ENCODE measurements at regions not wholly inside any gene's neighbourhood (a gene's known extent, or its start where the extent isn't known, plus 50 kb on each side); places are given as distances from the start of the nearest gene placed in this dataset.
A peak's percentile ranks its signal among the peaks of the same experiment; 100 is the strongest.

DNA sequence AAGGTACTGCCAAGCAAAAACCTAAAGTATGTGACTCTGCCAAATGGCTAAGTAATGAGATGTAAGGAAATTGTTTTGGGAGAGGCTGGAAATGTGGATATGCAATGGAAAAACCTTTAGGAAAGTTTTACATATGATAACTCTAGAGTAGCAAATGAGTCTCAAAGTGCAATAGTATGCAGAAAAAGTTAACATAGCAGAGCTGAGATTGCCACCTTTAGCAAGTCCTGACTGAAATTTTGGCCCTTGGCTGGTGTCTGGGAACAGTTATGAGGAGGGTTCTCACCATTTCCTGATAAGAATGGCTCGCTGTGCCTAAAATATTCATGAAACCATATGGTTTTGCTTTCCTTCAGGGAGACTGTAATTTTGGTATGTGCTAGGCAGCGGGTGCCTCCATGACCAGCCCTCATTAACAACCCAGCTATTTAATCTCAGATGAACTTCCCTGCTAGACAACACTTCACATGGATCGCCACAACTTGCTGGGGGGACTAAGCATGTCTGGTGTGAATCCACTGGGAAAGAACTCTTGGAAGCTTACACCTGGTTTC is 72.3 kb upstream of the ERBB4 start:
- DNase-seq (ENCODE audit: low spot score): no peak

DNA sequence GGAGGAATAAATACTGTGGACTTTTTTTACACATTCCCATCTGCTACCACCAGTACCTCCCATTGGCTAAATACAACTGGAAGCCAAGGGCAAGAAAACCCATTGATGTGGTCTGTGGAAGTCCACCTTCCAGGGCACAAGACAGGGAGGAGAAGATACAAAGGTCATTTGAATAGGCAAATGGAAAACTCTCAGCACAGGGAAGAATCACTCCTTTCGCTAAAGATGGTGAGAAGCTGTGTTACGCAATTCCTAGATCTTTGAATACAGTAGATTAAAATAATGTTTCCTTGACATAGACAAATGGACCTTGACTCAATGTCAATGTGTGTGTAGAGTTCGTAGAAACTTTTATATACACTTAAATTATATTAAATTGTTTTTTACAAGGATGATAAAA is 70.9 kb upstream of the ERBB4 start:
- DNase-seq (ENCODE audit: low spot score): no peak

DNA sequence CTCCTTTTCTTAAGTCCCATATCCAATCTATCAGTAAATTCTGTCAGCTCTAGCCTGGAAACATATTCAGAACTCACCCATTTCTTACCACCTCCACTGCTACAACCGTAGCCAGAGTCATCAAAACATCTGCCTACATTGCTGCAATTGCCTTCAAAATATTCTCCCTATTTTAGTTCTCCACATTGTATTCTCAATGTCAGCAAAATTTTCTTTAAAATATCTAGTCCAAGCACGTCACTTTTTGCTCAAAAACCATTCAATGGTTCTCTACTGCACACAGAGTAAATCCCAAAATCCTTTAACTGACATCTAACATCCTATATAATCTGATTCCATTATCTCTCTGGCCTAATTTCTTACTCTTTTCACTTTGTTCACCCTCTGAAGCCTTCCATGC is 68.5 kb upstream of the ERBB4 start:
- no peak for DNase-seq (ENCODE audit: low spot score)

GRCh38 chr2:212606232-212606631 is 67.6 kb upstream of the ERBB4 start:
- no peak for DNase-seq (ENCODE audit: low spot score)

GRCh38 chr2:212596688-212597087 is 58.1 kb upstream of the ERBB4 start:
- DNase-seq (ENCODE audit: low spot score): no peak

- DNase-seq (ENCODE audit: low spot score): no peak
Measured at GRCh38 chr2:212596276-212596675, 57.7 kb upstream of the ERBB4 start.

DNA sequence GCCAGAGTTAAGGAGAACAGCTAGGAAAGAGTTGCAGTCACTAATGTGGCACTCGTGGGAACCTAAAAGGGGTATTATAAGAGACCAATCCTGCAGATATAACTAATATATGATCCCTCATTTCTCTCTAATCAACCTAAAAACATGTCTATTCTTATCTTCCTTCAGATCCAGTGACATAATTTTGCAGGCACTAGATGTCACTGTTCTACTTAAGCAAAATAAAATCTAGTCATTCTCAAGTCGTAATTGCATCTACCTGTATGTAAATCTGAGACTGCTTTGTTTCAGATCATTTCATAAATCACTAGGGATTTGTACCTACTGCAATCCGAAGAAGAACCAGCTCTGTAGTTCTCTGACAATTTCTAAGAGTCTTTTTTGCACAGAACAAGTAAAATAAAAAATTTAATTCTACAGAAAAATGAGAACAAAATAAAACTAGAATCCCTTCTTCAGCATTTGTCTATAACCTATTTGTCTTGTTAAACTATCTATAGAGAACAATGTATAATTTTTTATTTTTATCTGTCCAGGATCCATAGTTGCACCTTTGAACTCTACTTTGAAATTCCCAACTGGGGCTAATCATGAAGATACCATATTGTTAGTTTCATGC is 56.5 kb upstream of the ERBB4 start:
- DNase-seq (ENCODE audit: low spot score): peak; percentile 46

GRCh38 chr2:212592695-212593094 is 54.1 kb upstream of the ERBB4 start:
- no peak for DNase-seq (ENCODE audit: low spot score)

Measured in kidney tubule cell (primary cell).